H9 (cell line): ENCODE measurements at regions not wholly inside any gene's neighbourhood (a gene's known extent, or its start where the extent isn't known, plus 50 kb on each side); places are given as distances from the start of the nearest gene placed in this dataset.

Source experiments
- DNase-seq: peaks from one replicate; pipeline ENCODE4 v3.0.0-alpha.2; 2017
- H2AFZ ChIP-seq: one replicate; pipeline ENCODE4 v1.6.1; 2013; ENCODE audit warnings: mild to moderate bottlenecking, low read length, control low read depth, moderate library complexity
- H2AK5ac ChIP-seq: 2 replicates; pipeline ENCODE4 v1.6.1; 2013; ENCODE audit warnings: low read length, control low read depth, mixed read lengths; ENCODE audit not compliant: insufficient read length
- H2BK120ac ChIP-seq: one replicate; pipeline ENCODE4 v1.6.1; 2013; ENCODE audit warnings: low read depth, mild to moderate bottlenecking, low read length, control low read depth, inconsistent platforms; ENCODE audit not compliant: poor library complexity, severe bottlenecking
- H2BK12ac ChIP-seq: 2 replicates; pipeline ENCODE4 v1.6.1; 2013; ENCODE audit warnings: low read length, control low read depth, mixed read lengths, low read depth; ENCODE audit not compliant: insufficient read length
- H2BK15ac ChIP-seq: 2 replicates; pipeline ENCODE4 v1.6.1; 2013; ENCODE audit warnings: low read depth, low read length, control low read depth
- H2BK20ac ChIP-seq: one replicate; pipeline ENCODE4 v1.6.1; 2013; ENCODE audit warnings: low read depth, mild to moderate bottlenecking, low read length, control low read depth, inconsistent platforms; ENCODE audit not compliant: poor library complexity, severe bottlenecking
- H2BK5ac ChIP-seq: 2 replicates; pipeline ENCODE4 v1.6.1; 2013; ENCODE audit warnings: low read length, control low read depth, mixed read lengths; ENCODE audit not compliant: insufficient read length
- H3K14ac ChIP-seq: 2 replicates; pipeline ENCODE4 v1.6.1; 2013; ENCODE audit warnings: low read length, control low read depth; ENCODE audit not compliant: insufficient read depth
- H3K18ac ChIP-seq: 2 replicates; pipeline ENCODE4 v1.6.1; 2013; ENCODE audit warnings: low read depth, mild to moderate bottlenecking, mixed read lengths, low read length, control low read depth; ENCODE audit not compliant: insufficient read length
- H3K23ac ChIP-seq: 2 replicates; pipeline ENCODE4 v1.6.1; 2013; ENCODE audit warnings: low read length, control low read depth, mixed read lengths, low read depth; ENCODE audit not compliant: insufficient read length
- H3K23me2 ChIP-seq: 2 replicates; pipeline ENCODE4 v1.6.1; 2013; ENCODE audit warnings: low read depth, mild to moderate bottlenecking, mixed read lengths, low read length, control low read depth; ENCODE audit not compliant: insufficient read length, poor library complexity, severe bottlenecking
- H3K27ac ChIP-seq: 2 replicates; pipeline ENCODE4 v1.5.1; 2013; ENCODE audit warnings: low read length, control low read depth, mixed read lengths, low read depth; ENCODE audit not compliant: insufficient read length
- H3K27me3 ChIP-seq: 2 replicates; pipeline ENCODE4 v1.6.1; 2013; ENCODE audit warnings: low read length, control low read depth, inconsistent platforms; ENCODE audit not compliant: insufficient read depth
- H3K4ac ChIP-seq: 2 replicates; pipeline ENCODE4 v1.6.1; 2013; ENCODE audit warnings: low read depth, mild to moderate bottlenecking, control low read depth, inconsistent platforms, low read length, moderate library complexity
- H3K4me1 ChIP-seq: 2 replicates; pipeline ENCODE4 v1.6.1; 2013; ENCODE audit warnings: low read length, control low read depth, inconsistent platforms; ENCODE audit not compliant: insufficient read depth
- H3K4me2 ChIP-seq: 2 replicates; pipeline ENCODE4 v1.6.1; 2013; ENCODE audit warnings: low read length, control low read depth, mixed read lengths; ENCODE audit not compliant: insufficient read length, insufficient read depth
- H3K56ac ChIP-seq: 2 replicates; pipeline ENCODE4 v1.6.1; 2013; ENCODE audit warnings: low read depth, mild to moderate bottlenecking, mixed read lengths, low read length, control low read depth; ENCODE audit not compliant: insufficient read length
- H3K79me1 ChIP-seq: 2 replicates; pipeline ENCODE4 v1.6.1; 2013; ENCODE audit warnings: low read depth, mild to moderate bottlenecking, moderate library complexity, low read length, control low read depth, inconsistent platforms; ENCODE audit not compliant: insufficient read depth, poor library complexity, severe bottlenecking
- H3K79me2 ChIP-seq: 2 replicates; pipeline ENCODE4 v1.6.1; 2013; ENCODE audit warnings: low read length, control low read depth, inconsistent platforms; ENCODE audit not compliant: insufficient read depth
- H3K9ac ChIP-seq: 2 replicates; pipeline ENCODE4 v1.6.1; 2013; ENCODE audit warnings: low read length, control low read depth, mixed read lengths; ENCODE audit not compliant: insufficient read length; ENCODE audit errors: extremely low read depth
- H3K9me3 ChIP-seq: one replicate; pipeline ENCODE4 v1.6.1; 2013; ENCODE audit warnings: low read depth, low read length, inconsistent platforms; ENCODE audit not compliant: control insufficient read depth
- H3T11ph ChIP-seq: one replicate; pipeline ENCODE4 v1.6.1; 2013; ENCODE audit warnings: mild to moderate bottlenecking, low read length, control low read depth, inconsistent platforms
- H4K20me1 ChIP-seq: one replicate; pipeline ENCODE4 v1.6.1; 2013; ENCODE audit not compliant: control insufficient read depth, insufficient read length, insufficient read depth
- H4K5ac ChIP-seq: 2 replicates; pipeline ENCODE4 v1.6.1; 2013; ENCODE audit warnings: low read depth, mild to moderate bottlenecking, mixed read lengths, low read length, control low read depth; ENCODE audit not compliant: insufficient read length
- H4K8ac ChIP-seq: replicated peaks from 2 replicates; pipeline ENCODE4 v1.6.1; 2013; ENCODE audit warnings: low read length, control low read depth, mixed read lengths, low read depth; ENCODE audit not compliant: insufficient read length
- H4K91ac ChIP-seq: 2 replicates; pipeline ENCODE4 v1.6.1; 2013; ENCODE audit warnings: low read depth, mild to moderate bottlenecking, moderate library complexity, mixed read lengths, low read length, control low read depth; ENCODE audit not compliant: insufficient read length
- H3K27ac Mint-ChIP-seq, 3 experiments: 2 replicates in 2 of 3; 3 replicates in 1 of 3; pipeline ENCODE4 v1.8.0; 2020 to 2021; ENCODE audit warnings: mixed read lengths in 3 of 3, mild to moderate bottlenecking in 1 of 3, moderate library complexity in 1 of 3
- H3K27me3 Mint-ChIP-seq: 2 replicates; pipeline ENCODE4 v1.8.0; 2021; ENCODE audit warnings: low read depth, mild to moderate bottlenecking, moderate library complexity, mixed read lengths
- H3K36me3 Mint-ChIP-seq, 3 experiments: 2 replicates in 2 of 3; 3 replicates in 1 of 3; pipeline ENCODE4 v1.8.0; 2020 to 2021; ENCODE audit warnings: low read depth in 3 of 3, mixed read lengths in 3 of 3; ENCODE audit not compliant: insufficient read depth in 1 of 3
- H3K4me1 Mint-ChIP-seq, 2 experiments: 2 replicates each; pipeline ENCODE4 v1.8.0; 2020; ENCODE audit warnings: mixed read lengths in 2 of 2
- H3K4me3 Mint-ChIP-seq, 2 experiments: 2 replicates in 1 of 2; 3 replicates in 1 of 2; pipeline ENCODE4 v1.8.0; 2020 to 2021; ENCODE audit warnings: mild to moderate bottlenecking in 2 of 2, mixed read lengths in 2 of 2, moderate library complexity in 1 of 2
- H3K9me3 Mint-ChIP-seq, 2 experiments: 2 replicates in 1 of 2; 3 replicates in 1 of 2; pipeline ENCODE4 v1.8.0; 2020; ENCODE audit warnings: mild to moderate bottlenecking in 2 of 2, mixed read lengths in 2 of 2, moderate library complexity in 1 of 2
- CTCF ChIP-seq: fragments of 200-600 bp; sonication (generic); conservative IDR thresholded peaks from 3 replicates; pipeline ENCODE4 v1.8.0; 2021; ENCODE audit warnings: antibody characterized with exemption, mild to moderate bottlenecking
- WGBS: extraction: QIAGEN DNeasy Blood & Tissue Kit; methylation state at CpG from one replicate; pipeline ENCODE4 v1.1.7; 2013; ENCODE audit warnings: missing lambda C conversion rate, low lambda C conversion rate, mixed read lengths; ENCODE audit not compliant: insufficient read length; ENCODE audit errors: extremely low coverage; 5-methylcytosine and 5-hydroxymethylcytosine counted together

- H4K91ac ChIP-seq, result no peak overlapping the region
- H3K9me3 ChIP-seq, result no peaks in the 10 kb centered on the region
- no peaks in the 10 kb centered on the region for H3K4me1 ChIP-seq
- H3K27ac ChIP-seq, result no peak overlapping the region
- no peak overlapping the region for H2BK5ac ChIP-seq
- Mint-ChIP-seq H3K27me3 (peaks cover 2% of the 10 kb centered on the region; the same call in 1 of the 2 replicates), H3K4me1 (no peaks in the 10 kb centered on the region), H3K9me3 (no peaks in the 10 kb centered on the region), H3K27ac (no peak overlapping the region), H3K36me3 (no peaks in the 10 kb centered on the region), H3K4me3 (no peak overlapping the region)
- no peak overlapping the region for H2AK5ac ChIP-seq
- no peak overlapping the region for H2BK120ac ChIP-seq
- H3K4me2 ChIP-seq, result no peak overlapping the region
- no peak overlapping the region for H2AFZ ChIP-seq
- H2BK12ac ChIP-seq, result no peak overlapping the region
- no peaks in the 10 kb centered on the region for H3K23me2 ChIP-seq
- no peak overlapping the region for H4K5ac ChIP-seq
- no peak for DNase-seq
- H2BK15ac ChIP-seq, result no peak overlapping the region
- no peak overlapping the region for H3K4ac ChIP-seq
- H4K8ac ChIP-seq, result no peak overlapping the region
- H3K79me1 ChIP-seq, result no peaks in the 10 kb centered on the region
- no peaks in the 10 kb centered on the region for H3K79me2 ChIP-seq
- H2BK20ac ChIP-seq, result no peak overlapping the region
- TF ChIP-seq CTCF, result no peak
- H3K14ac ChIP-seq, result no peak overlapping the region
- H3K56ac ChIP-seq, result no peak overlapping the region
- H4K20me1 ChIP-seq, result no peaks in the 10 kb centered on the region
- no peak overlapping the region for H3K23ac ChIP-seq
- H3K27me3 ChIP-seq, result no peaks in the 10 kb centered on the region
- no peak overlapping the region for H3K18ac ChIP-seq
- H3T11ph ChIP-seq, result no peak overlapping the region
- no CpG with 5 or more reads among the region's 6 CpGs for WGBS
- no peak overlapping the region for H3K9ac ChIP-seq
These were observed 534.7 kb upstream of the RAB6C start for GRCh38 chr2:129444751-129445150.
